ENCODE measurements at regions not wholly inside any gene's neighbourhood (a gene's known extent, or its start where the extent isn't known, plus 50 kb on each side); places are given as distances from the start of the nearest gene placed in this dataset.

DNA sequence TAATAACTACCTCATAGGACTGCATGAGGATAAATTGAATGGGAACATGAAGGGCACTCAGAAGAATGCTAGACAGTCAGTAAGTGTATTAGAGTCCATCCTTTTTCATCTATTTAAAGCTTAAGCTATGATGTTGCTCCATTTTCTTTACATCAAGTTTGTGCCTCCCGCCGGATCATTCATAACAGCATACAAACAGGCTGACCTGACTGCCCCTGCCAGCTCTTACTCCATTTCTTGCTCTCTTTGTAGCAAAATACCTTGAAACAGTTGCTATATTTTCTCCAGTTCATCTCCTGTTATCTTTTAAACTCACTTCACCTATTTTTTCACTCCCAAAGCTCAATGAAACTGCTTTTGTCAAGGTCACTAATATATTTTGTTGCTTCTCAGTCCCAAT is 315.6 kb upstream of the ALCAM start:
- no TSS peak for BruUV-seq (replicated peaks)
- H3K27ac Mint-ChIP-seq (ENCODE audit: low read depth, unreplicated experiment) = no peak overlapping the region
- H3K27me3 Mint-ChIP-seq (ENCODE audit: insufficient read depth, unreplicated experiment) = no peaks in the 10 kb centered on the region
- POLR2A ChIA-PET = no interaction called here
- peaks cover under 1% of the 10 kb centered on the region for H3K36me3 Mint-ChIP-seq (ENCODE audit: insufficient read depth, unreplicated experiment)
- no peak overlapping the region for H3K4me3 Mint-ChIP-seq (ENCODE audit: unreplicated experiment)
- CTCF ChIA-PET = interaction anchor here (0.5 to 0.9 kb wide), 4 partner anchors 16 to 804 kb away, joined by 3 to 4 read pairs (median 4); no protein-coding TSS in a partner anchor
- intact Hi-C loops (cut with micrococcal nuclease) = no loop called here
- no peak for DNase-seq (ENCODE audit: unreplicated experiment)
- no peaks in the 10 kb centered on the region for H3K4me1 Mint-ChIP-seq (ENCODE audit: insufficient read depth, unreplicated experiment)
- no peak for TF ChIP-seq CTCF (IDR thresholded peaks at IDR 0.05; ENCODE audit: unreplicated experiment)
- no peaks in the 10 kb centered on the region for H3K9me3 Mint-ChIP-seq (ENCODE audit: unreplicated experiment)

GRCh38 chr3:105051972-105052371 is 314.7 kb upstream of the ALCAM start:
- no peak for TF ChIP-seq CTCF (IDR thresholded peaks at IDR 0.05; ENCODE audit: unreplicated experiment)
- H3K27ac Mint-ChIP-seq (ENCODE audit: low read depth, unreplicated experiment) = peak overlapping the region; percentile 16
- H3K4me1 Mint-ChIP-seq (ENCODE audit: insufficient read depth, unreplicated experiment) = no peaks in the 10 kb centered on the region
- no peaks in the 10 kb centered on the region for H3K9me3 Mint-ChIP-seq (ENCODE audit: unreplicated experiment)
- ChIA-PET CTCF (interaction anchor here (0.6 kb wide), 1 partner anchor 178 kb away, joined by 3 read pairs; no protein-coding TSS in a partner anchor), POLR2A (no interaction called here)
- H3K27me3 Mint-ChIP-seq (ENCODE audit: insufficient read depth, unreplicated experiment) = no peaks in the 10 kb centered on the region
- no peaks in the 10 kb centered on the region for H3K36me3 Mint-ChIP-seq (ENCODE audit: insufficient read depth, unreplicated experiment)
- no peak for DNase-seq (ENCODE audit: unreplicated experiment)
- H3K4me3 Mint-ChIP-seq (ENCODE audit: unreplicated experiment) = no peak overlapping the region
- BruUV-seq (replicated peaks) = no TSS peak
- intact Hi-C loops (cut with micrococcal nuclease) = no loop called here

DNA sequence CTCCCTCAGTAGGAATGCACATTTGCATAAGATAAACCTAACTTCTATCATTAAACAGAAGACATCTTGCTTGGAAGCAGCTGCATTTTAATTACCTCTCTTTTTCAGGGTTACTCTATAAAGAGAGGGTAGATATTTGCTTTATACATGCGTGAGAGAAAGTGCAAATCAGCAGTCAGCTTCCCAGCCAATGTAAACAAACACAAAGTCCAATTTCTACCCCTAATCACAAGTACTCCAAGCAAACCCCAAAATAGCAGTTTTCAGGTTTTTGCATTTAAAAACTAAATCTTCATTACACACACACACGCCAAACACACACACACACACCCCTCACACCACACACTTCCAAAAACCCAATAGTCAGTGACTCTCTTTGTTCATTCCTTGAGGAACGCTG is 303.9 kb upstream of the ALCAM start:
- BruUV-seq (replicated peaks) = no TSS peak
- H3K9me3 Mint-ChIP-seq (ENCODE audit: unreplicated experiment) = peaks cover 4% of the 10 kb centered on the region
- intact Hi-C loops (cut with micrococcal nuclease) = no loop called here
- H3K36me3 Mint-ChIP-seq (ENCODE audit: insufficient read depth, unreplicated experiment) = no peaks in the 10 kb centered on the region
- H3K4me3 Mint-ChIP-seq (ENCODE audit: unreplicated experiment) = no peak overlapping the region
- no peak for DNase-seq (ENCODE audit: unreplicated experiment)
- no peak for TF ChIP-seq CTCF (IDR thresholded peaks at IDR 0.05; ENCODE audit: unreplicated experiment)
- peaks cover 6% of the 10 kb centered on the region for H3K4me1 Mint-ChIP-seq (ENCODE audit: insufficient read depth, unreplicated experiment)
- H3K27me3 Mint-ChIP-seq (ENCODE audit: insufficient read depth, unreplicated experiment) = no peaks in the 10 kb centered on the region
- POLR2A ChIA-PET = no interaction called here
- CTCF ChIA-PET = no interaction called here
- no peak overlapping the region for H3K27ac Mint-ChIP-seq (ENCODE audit: low read depth, unreplicated experiment)

GRCh38 chr3:105065895-105066839 is 300.5 kb upstream of the ALCAM start:
- POLR2A ChIA-PET = interaction anchor here (1.0 kb wide), 1 partner anchor 13 kb away, joined by 4 read pairs; no protein-coding TSS in a partner anchor
- intact Hi-C loops (cut with micrococcal nuclease) = no loop called here
- Mint-ChIP-seq H3K4me1 (ENCODE audit: insufficient read depth, unreplicated experiment) (peaks cover 6% of the 10 kb centered on the region), H3K27ac (ENCODE audit: low read depth, unreplicated experiment) (no peak overlapping the region), H3K4me3 (ENCODE audit: unreplicated experiment) (no peak overlapping the region), H3K9me3 (ENCODE audit: unreplicated experiment) (peaks cover 19% of the 10 kb centered on the region), H3K27me3 (ENCODE audit: insufficient read depth, unreplicated experiment) (no peaks in the 10 kb centered on the region), H3K36me3 (ENCODE audit: insufficient read depth, unreplicated experiment) (no peaks in the 10 kb centered on the region)
- no peak for DNase-seq (ENCODE audit: unreplicated experiment)
- TF ChIP-seq CTCF (IDR thresholded peaks at IDR 0.05; ENCODE audit: unreplicated experiment) = no peak
- CTCF ChIA-PET = interaction anchor here (0.7 kb wide), 1 partner anchor 149 kb away, joined by 3 read pairs; no protein-coding TSS in a partner anchor
- BruUV-seq (replicated peaks) = no TSS peak
